Mammary epithelial cell (primary cell): ENCODE measurements at regions not wholly inside any gene's neighbourhood (a gene's known extent, or its start where the extent isn't known, plus 50 kb on each side); places are given as distances from the start of the nearest gene placed in this dataset.

Experiments used
- EZH2 ChIP-seq: IDR thresholded peaks from 2 replicates; pipeline ENCODE4 v1.6.1; 2012; ENCODE audit warnings: low read length, inconsistent platforms, borderline replicate concordance
- TF ChIP-seq, protein P1 (sequence below), 2 donors: IDR thresholded peaks in 1 of 2; conservative IDR thresholded peaks in 1 of 2; 2 replicates each; pipeline ENCODE4 v1.5.1; 2011 to 2012; ENCODE audit warnings: inconsistent platforms in 2 of 2, low read length in 2 of 2, mild to moderate bottlenecking in 2 of 2, control low read depth in 1 of 2, low read depth in 1 of 2; ENCODE audit not compliant: insufficient read depth in 1 of 2; ENCODE audit errors: extremely low read depth in 1 of 2

DNA sequence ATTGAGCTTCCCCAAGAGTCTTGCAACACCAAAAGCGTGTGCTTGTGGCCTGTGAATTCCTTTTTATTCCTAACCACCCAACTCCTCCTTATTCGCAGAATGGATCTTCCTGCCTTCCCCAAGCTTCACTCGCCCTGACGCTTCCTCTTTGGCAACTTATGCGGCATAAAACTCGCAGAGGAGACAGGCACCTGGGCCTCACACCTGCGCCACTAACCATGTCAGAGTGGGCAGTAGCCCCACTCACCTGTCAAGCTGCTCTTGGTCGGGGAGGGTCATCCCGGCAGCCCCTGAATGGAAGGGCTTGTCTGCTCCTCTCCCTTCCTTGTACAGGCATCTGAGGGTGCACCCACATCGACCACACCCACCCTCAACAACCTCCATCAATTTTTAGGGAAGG lies 106.9 kb upstream of the GPC1 start:
- TF ChIP-seq, protein P1, sequence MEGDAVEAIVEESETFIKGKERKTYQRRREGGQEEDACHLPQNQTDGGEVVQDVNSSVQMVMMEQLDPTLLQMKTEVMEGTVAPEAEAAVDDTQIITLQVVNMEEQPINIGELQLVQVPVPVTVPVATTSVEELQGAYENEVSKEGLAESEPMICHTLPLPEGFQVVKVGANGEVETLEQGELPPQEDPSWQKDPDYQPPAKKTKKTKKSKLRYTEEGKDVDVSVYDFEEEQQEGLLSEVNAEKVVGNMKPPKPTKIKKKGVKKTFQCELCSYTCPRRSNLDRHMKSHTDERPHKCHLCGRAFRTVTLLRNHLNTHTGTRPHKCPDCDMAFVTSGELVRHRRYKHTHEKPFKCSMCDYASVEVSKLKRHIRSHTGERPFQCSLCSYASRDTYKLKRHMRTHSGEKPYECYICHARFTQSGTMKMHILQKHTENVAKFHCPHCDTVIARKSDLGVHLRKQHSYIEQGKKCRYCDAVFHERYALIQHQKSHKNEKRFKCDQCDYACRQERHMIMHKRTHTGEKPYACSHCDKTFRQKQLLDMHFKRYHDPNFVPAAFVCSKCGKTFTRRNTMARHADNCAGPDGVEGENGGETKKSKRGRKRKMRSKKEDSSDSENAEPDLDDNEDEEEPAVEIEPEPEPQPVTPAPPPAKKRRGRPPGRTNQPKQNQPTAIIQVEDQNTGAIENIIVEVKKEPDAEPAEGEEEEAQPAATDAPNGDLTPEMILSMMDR (conservative IDR thresholded peaks at IDR 0.05 in 1 of 2, IDR thresholded peaks at IDR 0.05 in 1 of 2; ENCODE audit: extremely low read depth in 1 of 2, insufficient read depth in 1 of 2, low read depth in 1 of 2, low read length in 2 of 2) = no peak
- TF ChIP-seq EZH2 = no peak
